OCI-LY7 (cell line): ENCODE measurements at regions not wholly inside any gene's neighbourhood (a gene's known extent, or its start where the extent isn't known, plus 50 kb on each side); places are given as distances from the start of the nearest gene placed in this dataset.

ENCODE experiments used
- BruUV-seq: library from RNA; stranded (reverse); fragments of 400-500 nt; replicated peaks from 2 replicates; lab custom pipeline; 2021; lab: Mats Ljungman, UMichigan
- CTCF ChIA-PET: fragments of 300-600 bp; sonication (Branson Sonifier 250); formaldehyde crosslinking; loops from one replicate; lab custom pipeline; 2022; ENCODE audit warnings: antibody characterized with exemption; ENCODE audit not compliant: unreplicated experiment; lab: Charles Lee
- POLR2A ChIA-PET: fragments of 300-600 bp; sonication (Branson Sonifier 250); formaldehyde crosslinking; loops from one replicate; lab custom pipeline; 2022; ENCODE audit warnings: antibody characterized with exemption; lab: Charles Lee
- DNase-seq: peaks from one replicate; pipeline ENCODE4 v3.0.0-alpha.2; 2015; ENCODE audit warnings: low spot score
- H2AFZ ChIP-seq: fragments of 200-600 bp; sonication (generic), shearing (Covaris generic); 2 replicates; pipeline ENCODE4 v1.6.1; 2014; ENCODE audit warnings: mild to moderate bottlenecking, antibody characterized with exemption, low read length, moderate library complexity
- H3K27ac ChIP-seq: fragments of 200-600 bp; sonication (generic); 2 replicates; pipeline ENCODE4 v1.5.1; 2014; ENCODE audit warnings: mixed run types, low read depth, mild to moderate bottlenecking, moderate library complexity, low read length, inconsistent platforms; ENCODE audit not compliant: poor library complexity, severe bottlenecking
- H3K36me3 ChIP-seq: fragments of 200-600 bp; sonication (generic); 2 replicates; pipeline ENCODE4 v1.6.1; 2014; ENCODE audit warnings: mild to moderate bottlenecking, antibody characterized with exemption, low read length, moderate library complexity, mixed read lengths; ENCODE audit not compliant: insufficient read depth
- H3K4me1 ChIP-seq: fragments of 200-600 bp; sonication (generic); 2 replicates; pipeline ENCODE4 v1.5.1; 2014; ENCODE audit warnings: mild to moderate bottlenecking, low read length; ENCODE audit not compliant: insufficient read depth, poor library complexity, severe bottlenecking
- H3K4me2 ChIP-seq: fragments of 200-600 bp; sonication (generic); 2 replicates; pipeline ENCODE4 v1.6.1; 2014; ENCODE audit warnings: mild to moderate bottlenecking, low read length
- H3K4me3 ChIP-seq: fragments of 200-600 bp; sonication (generic); 2 replicates; pipeline ENCODE4 v1.5.1; 2014; ENCODE audit warnings: mild to moderate bottlenecking, low read depth, low read length; ENCODE audit not compliant: poor library complexity, severe bottlenecking
- H3K79me2 ChIP-seq: fragments of 200-600 bp; sonication (generic); 2 replicates; pipeline ENCODE4 v1.6.1; 2016; ENCODE audit warnings: low read depth, mild to moderate bottlenecking, low read length, moderate library complexity, mixed read lengths; ENCODE audit not compliant: insufficient read depth
- H3K9me2 ChIP-seq: fragments of 200-600 bp; sonication (generic); 2 replicates; pipeline ENCODE4 v1.6.1; 2016; ENCODE audit warnings: mild to moderate bottlenecking, low read length, mixed read lengths; ENCODE audit not compliant: insufficient read depth
- H3K9me3 ChIP-seq: fragments of 200-600 bp; sonication (generic); 2 replicates; pipeline ENCODE4 v1.6.1; 2014; ENCODE audit warnings: mild to moderate bottlenecking, mixed run types, low read length, mixed read lengths
- H4K20me1 ChIP-seq: fragments of 200-600 bp; sonication (generic); 2 replicates; pipeline ENCODE4 v1.6.1; 2014; ENCODE audit warnings: mild to moderate bottlenecking, antibody characterized with exemption, low read length, moderate library complexity, mixed read lengths; ENCODE audit not compliant: insufficient read depth
- EZH2phosphoT487 ChIP-seq: fragments of 200-600 bp; sonication (generic); IDR thresholded peaks from 2 replicates; pipeline ENCODE4 v1.6.1; 2018; ENCODE audit warnings: low read depth, borderline replicate concordance, mild to moderate bottlenecking, mixed run types, antibody characterized with exemption, low read length, moderate library complexity, mixed read lengths
- intact Hi-C: fragments of 100-400 bp; cut with micrococcal nuclease; formaldehyde crosslinking; loops from one replicate; pipeline ENCODE4 v1.10.0; 2022; ENCODE audit not compliant: unreplicated experiment
- TF ChIP-seq, protein P1 (sequence below): fragments of 200-600 bp; sonication (generic); conservative IDR thresholded peaks from 2 replicates; pipeline ENCODE4 v1.5.1; 2014; ENCODE audit warnings: mild to moderate bottlenecking, antibody characterized with exemption, low read length, moderate library complexity, mixed read lengths

DNA sequence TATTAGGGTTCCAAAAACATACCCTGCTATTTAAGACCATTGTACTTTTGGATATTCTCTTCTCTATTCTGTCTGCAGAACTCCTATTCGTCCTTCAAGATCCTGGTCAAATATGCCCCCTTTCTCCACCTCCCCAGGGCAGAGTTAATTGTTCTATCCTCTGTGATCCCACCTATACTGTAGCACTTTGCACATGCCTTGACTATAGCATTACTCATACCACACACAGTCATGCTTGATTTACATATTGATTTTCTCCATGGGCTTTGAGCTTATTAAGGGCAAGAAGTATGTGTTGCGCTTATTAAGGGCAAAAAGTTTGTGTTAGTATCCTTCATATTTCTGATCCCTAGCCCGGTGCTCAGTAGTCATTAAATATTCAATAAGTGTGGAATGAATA is 263.7 kb upstream of the CADM1 start:
- Histone ChIP-seq H3K9me2 (no peaks in the 10 kb centered on the region), H3K27ac (no peak overlapping the region), H3K4me2 (no peak overlapping the region), H3K79me2 (no peaks in the 10 kb centered on the region), H4K20me1 (no peaks in the 10 kb centered on the region), H3K9me3 (no peaks in the 10 kb centered on the region), H2AFZ (no peak overlapping the region), H3K4me3 (no peak overlapping the region), H3K36me3 (no peaks in the 10 kb centered on the region), H3K4me1 (no peaks in the 10 kb centered on the region)
- intact Hi-C loops, result no loop called here
- ChIA-PET CTCF (no interaction called here), POLR2A (no interaction called here)
- TF ChIP-seq, protein P1, sequence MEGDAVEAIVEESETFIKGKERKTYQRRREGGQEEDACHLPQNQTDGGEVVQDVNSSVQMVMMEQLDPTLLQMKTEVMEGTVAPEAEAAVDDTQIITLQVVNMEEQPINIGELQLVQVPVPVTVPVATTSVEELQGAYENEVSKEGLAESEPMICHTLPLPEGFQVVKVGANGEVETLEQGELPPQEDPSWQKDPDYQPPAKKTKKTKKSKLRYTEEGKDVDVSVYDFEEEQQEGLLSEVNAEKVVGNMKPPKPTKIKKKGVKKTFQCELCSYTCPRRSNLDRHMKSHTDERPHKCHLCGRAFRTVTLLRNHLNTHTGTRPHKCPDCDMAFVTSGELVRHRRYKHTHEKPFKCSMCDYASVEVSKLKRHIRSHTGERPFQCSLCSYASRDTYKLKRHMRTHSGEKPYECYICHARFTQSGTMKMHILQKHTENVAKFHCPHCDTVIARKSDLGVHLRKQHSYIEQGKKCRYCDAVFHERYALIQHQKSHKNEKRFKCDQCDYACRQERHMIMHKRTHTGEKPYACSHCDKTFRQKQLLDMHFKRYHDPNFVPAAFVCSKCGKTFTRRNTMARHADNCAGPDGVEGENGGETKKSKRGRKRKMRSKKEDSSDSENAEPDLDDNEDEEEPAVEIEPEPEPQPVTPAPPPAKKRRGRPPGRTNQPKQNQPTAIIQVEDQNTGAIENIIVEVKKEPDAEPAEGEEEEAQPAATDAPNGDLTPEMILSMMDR, result no peak
- no peak for TF ChIP-seq EZH2phosphoT487
- BruUV-seq, result no TSS peak
- DNase-seq, result no peak

DNA sequence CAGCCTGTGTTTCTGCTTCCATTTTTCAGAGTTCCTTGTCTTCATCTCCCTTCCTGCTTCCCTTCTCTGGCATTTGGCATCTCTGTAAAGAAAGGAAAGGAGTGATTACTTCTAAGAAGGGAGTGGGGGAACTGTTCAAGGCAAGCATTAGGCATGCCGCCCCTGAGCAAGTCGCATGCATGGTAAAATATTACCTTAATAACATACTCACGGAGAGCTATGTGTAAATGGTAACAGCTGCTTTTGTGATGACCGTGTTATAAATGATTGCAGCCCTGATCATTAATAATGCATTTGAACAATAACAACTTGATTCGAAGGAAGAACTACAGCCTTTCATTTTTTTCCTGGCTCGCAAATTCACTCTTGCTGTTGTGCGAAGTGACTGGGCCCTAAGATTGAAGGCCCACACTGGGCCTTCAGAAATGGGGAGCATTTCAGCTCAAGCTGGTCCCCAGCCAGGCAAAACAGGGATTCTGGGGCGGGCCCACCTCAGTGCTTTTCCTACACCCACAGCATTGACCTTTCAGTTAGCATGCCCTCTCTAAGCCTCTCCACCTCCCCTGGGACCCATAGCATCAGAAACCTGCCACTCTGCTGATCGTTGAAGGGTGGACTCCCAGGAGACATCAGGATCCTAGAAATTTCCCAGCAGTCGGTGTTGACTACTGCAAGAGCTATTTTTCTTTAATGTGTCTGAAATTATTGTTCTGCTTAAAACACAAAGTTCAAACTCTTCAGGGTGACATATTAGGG is 263.0 kb upstream of the CADM1 start:
- POLR2A ChIA-PET, result no interaction called here
- CTCF ChIA-PET, result no interaction called here

DNA sequence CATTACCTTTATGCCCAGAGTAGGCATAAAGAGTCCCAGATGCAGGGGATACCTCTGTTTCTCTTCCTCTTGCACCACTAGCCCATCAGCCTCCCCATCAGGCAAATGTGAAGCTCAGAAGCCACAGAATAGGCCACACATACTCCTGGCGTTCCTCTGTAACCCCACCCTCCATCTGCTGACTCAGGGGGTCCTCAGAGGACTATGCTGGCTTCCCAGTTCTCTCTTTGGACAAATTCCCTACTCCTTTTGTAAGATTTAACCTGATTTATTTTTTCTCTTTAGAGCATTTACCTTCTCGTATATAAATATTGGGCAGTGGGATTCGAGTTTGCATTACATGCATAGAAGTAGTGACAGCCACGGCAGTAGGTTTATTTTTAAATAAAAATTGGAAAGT is 262.3 kb upstream of the CADM1 start:
- DNase-seq, result no peak
- ChIA-PET POLR2A (no interaction called here), CTCF (no interaction called here)
- Histone ChIP-seq H3K79me2 (no peaks in the 10 kb centered on the region), H3K9me3 (no peaks in the 10 kb centered on the region), H3K4me2 (no peak overlapping the region), H3K4me1 (no peaks in the 10 kb centered on the region), H3K27ac (no peak overlapping the region), H3K36me3 (no peaks in the 10 kb centered on the region), H4K20me1 (no peaks in the 10 kb centered on the region), H3K4me3 (no peak overlapping the region), H2AFZ (no peak overlapping the region), H3K9me2 (no peaks in the 10 kb centered on the region)
- intact Hi-C loops, result no loop called here
- BruUV-seq, result no TSS peak
- TF ChIP-seq, protein P1, result no peak
- no peak for TF ChIP-seq EZH2phosphoT487

More for the DNA sequence above, 263.0 kb upstream of the CADM1 start:
- H4K20me1 ChIP-seq, result no peaks in the 10 kb centered on the region
- DNase-seq, result no peak
- H3K4me1 ChIP-seq, result no peaks in the 10 kb centered on the region
- intact Hi-C loops, result no loop called here
- TF ChIP-seq EZH2phosphoT487, result no peak
- TF ChIP-seq, protein P1, result no peak
- no peaks in the 10 kb centered on the region for H3K36me3 ChIP-seq
- no peak overlapping the region for H2AFZ ChIP-seq
- no peak overlapping the region for H3K4me2 ChIP-seq
- H3K4me3 ChIP-seq, result no peak overlapping the region
- H3K9me3 ChIP-seq, result no peaks in the 10 kb centered on the region
- no peaks in the 10 kb centered on the region for H3K9me2 ChIP-seq
- BruUV-seq, result no TSS peak
- no peak overlapping the region for H3K27ac ChIP-seq
- H3K79me2 ChIP-seq, result no peaks in the 10 kb centered on the region
